ENCODE measurements at regions not wholly inside any gene's neighbourhood (a gene's known extent, or its start where the extent isn't known, plus 50 kb on each side); places are given as distances from the start of the nearest gene placed in this dataset.

DNA sequence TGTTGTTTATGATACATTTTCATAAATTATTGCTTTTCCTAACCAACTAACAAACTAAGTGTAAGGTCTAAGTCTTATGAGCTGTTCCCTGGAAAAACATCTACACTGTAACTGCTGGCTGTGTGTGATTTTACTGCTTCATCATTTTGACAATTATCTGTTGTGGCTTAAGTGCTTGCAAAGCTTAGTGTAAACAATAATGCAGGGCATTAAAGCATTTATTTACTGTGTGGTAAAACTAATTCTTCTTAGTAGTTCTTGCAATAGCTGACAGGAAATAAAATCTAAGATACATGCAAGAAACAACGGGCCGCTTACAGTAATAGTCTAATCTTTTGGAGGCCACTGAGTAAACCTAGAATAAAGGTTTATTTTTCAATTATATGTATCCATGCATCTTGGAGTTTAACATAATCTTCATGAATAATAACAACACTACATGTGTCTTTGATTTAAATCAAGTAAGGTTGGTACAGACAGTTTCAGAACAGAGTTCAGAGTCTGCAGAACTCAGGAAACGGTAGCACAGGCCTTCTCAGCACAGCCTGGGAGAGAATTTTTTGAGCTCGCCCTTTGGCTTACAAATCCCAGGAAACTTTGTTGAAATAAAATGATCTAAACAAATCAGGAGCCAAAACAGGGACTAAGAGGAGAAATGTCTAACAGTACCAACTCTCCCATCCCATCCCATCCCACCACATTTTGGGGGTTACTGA lies 473.1 kb downstream of the NR2F1-AS1 start:
- H3K36me3 ChIP-seq: no peaks in the 10 kb centered on the region
- intact Hi-C loops (cut with DNase I; ENCODE audit: low total_unique reads): no loop called here
- 67 to 82% (median 74%) methylated on average over 4 of the region's 4 CpGs for WGBS, 5 donors
- no peak for TF ChIP-seq POLR2AphosphoS5 (IDR thresholded peaks at IDR 0.05)
- no peak for TF ChIP-seq CTCF (IDR thresholded peaks at IDR 0.05 in 8 of 11, conservative IDR thresholded peaks at IDR 0.05 in 3 of 11)
- no peak for TF ChIP-seq POLR2A (IDR thresholded peaks at IDR 0.05)
- H3K27me3 ChIP-seq (replicated peaks in 1 of 7): no peaks in the 10 kb centered on the region
- no peaks in the 10 kb centered on the region for H3K4me1 ChIP-seq
- no peak overlapping the region for H3K27ac ChIP-seq
- DNase-seq: no peak
- no peak overlapping the region for H3K4me3 ChIP-seq
- H3K9me3 ChIP-seq: no peaks in the 10 kb centered on the region

DNA sequence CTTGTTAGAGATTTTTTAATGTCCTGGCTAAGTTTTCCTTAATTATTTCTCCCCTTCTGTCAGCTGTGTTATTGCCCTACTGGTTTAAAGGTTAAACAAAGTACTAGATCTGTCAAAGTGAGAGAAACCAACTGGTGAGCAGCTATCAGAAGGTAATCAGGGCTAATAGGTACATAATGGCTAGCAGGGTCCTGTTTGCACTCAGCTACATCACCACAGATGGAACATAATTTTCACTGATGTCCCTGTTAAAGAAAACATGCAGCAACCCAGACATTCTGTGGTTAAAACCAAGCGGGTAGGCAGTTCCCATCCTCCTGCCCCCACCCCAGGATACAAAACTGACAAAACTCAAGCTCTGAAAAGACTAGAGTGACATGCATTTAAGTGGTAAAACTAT lies 473.9 kb downstream of the NR2F1-AS1 start:
- no peak overlapping the region for H3K27ac ChIP-seq
- intact Hi-C loops (cut with DNase I; ENCODE audit: low total_unique reads): no loop called here
- no peaks in the 10 kb centered on the region for H3K9me3 ChIP-seq
- TF ChIP-seq POLR2A (IDR thresholded peaks at IDR 0.05): no peak
- TF ChIP-seq POLR2AphosphoS5 (IDR thresholded peaks at IDR 0.05): no peak
- TF ChIP-seq CTCF (IDR thresholded peaks at IDR 0.05 in 8 of 11, conservative IDR thresholded peaks at IDR 0.05 in 3 of 11): no peak
- H3K4me1 ChIP-seq: no peaks in the 10 kb centered on the region
- no peaks in the 10 kb centered on the region for H3K36me3 ChIP-seq
- no peaks in the 10 kb centered on the region for H3K27me3 ChIP-seq (replicated peaks in 1 of 7)
- 28 to 57% (median 54%) methylated on average over 1 of the region's 1 CpG for WGBS, 5 donors
- DNase-seq: no peak
- H3K4me3 ChIP-seq: no peak overlapping the region

GRCh38 chr5:93101661-93102060 lies 479.4 kb downstream of the NR2F1-AS1 start:
- no peak overlapping the region for H3K4me3 ChIP-seq
- no peak overlapping the region for H3K27ac ChIP-seq
- H3K36me3 ChIP-seq: no peaks in the 10 kb centered on the region
- H3K27me3 ChIP-seq (replicated peaks in 1 of 7): no peaks in the 10 kb centered on the region
- no peaks in the 10 kb centered on the region for H3K9me3 ChIP-seq
- no peak for DNase-seq
- TF ChIP-seq POLR2AphosphoS5 (IDR thresholded peaks at IDR 0.05) (no peak), POLR2A (IDR thresholded peaks at IDR 0.05) (no peak), CTCF (IDR thresholded peaks at IDR 0.05 in 8 of 11, conservative IDR thresholded peaks at IDR 0.05 in 3 of 11) (no peak)
- intact Hi-C loops (cut with DNase I; ENCODE audit: low total_unique reads): no loop called here
- H3K4me1 ChIP-seq: no peaks in the 10 kb centered on the region
- 96 to 98% (median 96%) methylated on average over 2 of the region's 2 CpGs for WGBS, 5 donors

DNA sequence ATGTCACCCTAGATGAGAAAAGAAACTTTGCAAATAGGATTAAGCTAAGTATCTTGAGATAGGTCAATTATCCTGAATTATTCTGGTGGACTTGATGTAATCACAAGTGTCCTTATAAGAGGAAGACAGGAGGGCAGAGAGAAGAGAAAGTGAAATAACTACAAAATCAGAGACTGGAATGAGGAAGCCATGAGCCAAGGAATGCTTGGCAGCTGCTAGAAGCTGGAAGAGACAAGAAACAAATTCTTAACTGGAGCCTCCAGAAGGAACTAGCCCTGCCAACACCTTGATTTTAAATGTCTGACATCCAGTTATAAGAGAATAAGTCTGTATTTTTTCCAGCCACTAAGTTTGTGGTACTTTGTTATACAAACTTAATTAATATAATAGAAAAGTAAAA lies 480.0 kb downstream of the NR2F1-AS1 start:
- no peaks in the 10 kb centered on the region for H3K36me3 ChIP-seq
- DNase-seq: no peak
- intact Hi-C loops (cut with DNase I; ENCODE audit: low total_unique reads): no loop called here
- no peak overlapping the region for H3K4me3 ChIP-seq
- H3K27ac ChIP-seq: no peak overlapping the region
- H3K9me3 ChIP-seq: peaks cover 0 to 4% (median 0%) of the 10 kb centered on the region in 8 donors
- no peaks in the 10 kb centered on the region for H3K4me1 ChIP-seq
- no peak for TF ChIP-seq CTCF (IDR thresholded peaks at IDR 0.05 in 8 of 11, conservative IDR thresholded peaks at IDR 0.05 in 3 of 11)
- TF ChIP-seq POLR2A (IDR thresholded peaks at IDR 0.05): no peak
- TF ChIP-seq POLR2AphosphoS5 (IDR thresholded peaks at IDR 0.05): no peak
- H3K27me3 ChIP-seq (replicated peaks in 1 of 7): no peaks in the 10 kb centered on the region

Data from spleen (tissue), 11 donors.